Suprapubic skin (tissue), 4 donors: ENCODE measurements at regions not wholly inside any gene's neighbourhood (a gene's known extent, or its start where the extent isn't known, plus 50 kb on each side); places are given as distances from the start of the nearest gene placed in this dataset.

Source experiments
- DNase-seq, 2 donors: peaks; one replicate each; pipeline ENCODE4 v3.0.0-alpha.2; 2019; ENCODE audit warnings: low spot score in 2 of 2
- H3K27ac ChIP-seq: fragments of 200-600 bp; sonication (generic); one replicate; pipeline ENCODE4 v1.5.1; 2019
- H3K27me3 ChIP-seq: fragments of 200-600 bp; sonication (generic); one replicate; pipeline ENCODE4 v1.5.1; 2019
- H3K36me3 ChIP-seq: fragments of 200-600 bp; sonication (generic); one replicate; pipeline ENCODE4 v1.5.1; 2019
- H3K4me1 ChIP-seq: fragments of 200-600 bp; sonication (generic); one replicate; pipeline ENCODE4 v1.5.1; 2019
- H3K4me3 ChIP-seq: fragments of 200-600 bp; sonication (generic); one replicate; pipeline ENCODE4 v1.5.1; 2019; ENCODE audit warnings: mild to moderate bottlenecking
- H3K9me3 ChIP-seq: fragments of 200-600 bp; sonication (generic); one replicate; pipeline ENCODE4 v1.5.1; 2019
- EP300 ChIP-seq: sonication (generic); formaldehyde crosslinking; IDR thresholded peaks from one replicate; pipeline ENCODE4 v1.6.1; 2017; ENCODE audit warnings: antibody characterized with exemption
- POLR2A ChIP-seq, 2 donors: fragments of 450-650 bp; IDR thresholded peaks; one replicate each; pipeline ENCODE4 v1.6.1; 2017; ENCODE audit warnings: antibody characterized with exemption in 2 of 2, mild to moderate bottlenecking in 2 of 2, moderate library complexity in 2 of 2
- POLR2AphosphoS5 ChIP-seq, 3 donors: sonication (generic); formaldehyde crosslinking; IDR thresholded peaks; one replicate each; pipeline ENCODE4 v1.6.1; 2017; ENCODE audit warnings: antibody characterized with exemption in 3 of 3
- WGBS: methylation state at CpG from one replicate; pipeline ENCODE4 v1.1.5; 2018; 5-methylcytosine and 5-hydroxymethylcytosine counted together
- TF ChIP-seq, protein P1 (sequence below), 2 donors: fragments of 200-600 bp in 1 of 2; fragments of 450-650 bp in 1 of 2; sonication (generic) in 1 of 2; IDR thresholded peaks; one replicate each; pipeline ENCODE4 v1.5.1; 2016 to 2019; ENCODE audit warnings: antibody characterized with exemption in 2 of 2, mild to moderate bottlenecking in 1 of 2, moderate library complexity in 1 of 2

DNA sequence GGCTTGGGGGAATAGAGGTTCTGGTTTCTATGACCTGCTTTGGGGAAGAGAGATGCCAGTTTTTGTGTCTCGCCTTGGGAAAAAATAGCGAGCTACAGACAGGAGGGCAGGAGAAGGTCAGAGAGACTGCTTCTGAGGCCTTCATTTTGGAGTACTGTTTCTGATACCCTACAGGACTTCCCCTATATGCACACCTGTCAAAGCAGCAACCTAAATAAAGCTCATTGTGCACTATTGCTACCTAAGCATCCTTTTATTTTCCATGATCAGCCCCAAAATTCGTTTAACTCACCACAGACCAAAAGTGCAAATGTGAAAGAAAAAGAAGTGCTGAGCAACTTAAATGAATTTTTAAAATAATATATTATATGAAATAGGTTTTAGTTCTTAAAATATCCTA lies 145.6 kb upstream of the CHRM3 start:
- 83% methylated on average over 3 of the region's 3 CpGs for WGBS
- H3K36me3 ChIP-seq = no peaks in the 10 kb centered on the region
- TF ChIP-seq POLR2A (IDR thresholded peaks at IDR 0.05) (no peak), POLR2AphosphoS5 (IDR thresholded peaks at IDR 0.05) (no peak), EP300 (no peak)
- TF ChIP-seq, protein P1, sequence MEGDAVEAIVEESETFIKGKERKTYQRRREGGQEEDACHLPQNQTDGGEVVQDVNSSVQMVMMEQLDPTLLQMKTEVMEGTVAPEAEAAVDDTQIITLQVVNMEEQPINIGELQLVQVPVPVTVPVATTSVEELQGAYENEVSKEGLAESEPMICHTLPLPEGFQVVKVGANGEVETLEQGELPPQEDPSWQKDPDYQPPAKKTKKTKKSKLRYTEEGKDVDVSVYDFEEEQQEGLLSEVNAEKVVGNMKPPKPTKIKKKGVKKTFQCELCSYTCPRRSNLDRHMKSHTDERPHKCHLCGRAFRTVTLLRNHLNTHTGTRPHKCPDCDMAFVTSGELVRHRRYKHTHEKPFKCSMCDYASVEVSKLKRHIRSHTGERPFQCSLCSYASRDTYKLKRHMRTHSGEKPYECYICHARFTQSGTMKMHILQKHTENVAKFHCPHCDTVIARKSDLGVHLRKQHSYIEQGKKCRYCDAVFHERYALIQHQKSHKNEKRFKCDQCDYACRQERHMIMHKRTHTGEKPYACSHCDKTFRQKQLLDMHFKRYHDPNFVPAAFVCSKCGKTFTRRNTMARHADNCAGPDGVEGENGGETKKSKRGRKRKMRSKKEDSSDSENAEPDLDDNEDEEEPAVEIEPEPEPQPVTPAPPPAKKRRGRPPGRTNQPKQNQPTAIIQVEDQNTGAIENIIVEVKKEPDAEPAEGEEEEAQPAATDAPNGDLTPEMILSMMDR (IDR thresholded peaks at IDR 0.05) = no peak
- no peaks in the 10 kb centered on the region for H3K4me1 ChIP-seq
- no peak overlapping the region for H3K27ac ChIP-seq
- no peak overlapping the region for H3K4me3 ChIP-seq
- H3K27me3 ChIP-seq = no peaks in the 10 kb centered on the region
- peaks cover 6% of the 10 kb centered on the region for H3K9me3 ChIP-seq
- no peak for DNase-seq

DNA sequence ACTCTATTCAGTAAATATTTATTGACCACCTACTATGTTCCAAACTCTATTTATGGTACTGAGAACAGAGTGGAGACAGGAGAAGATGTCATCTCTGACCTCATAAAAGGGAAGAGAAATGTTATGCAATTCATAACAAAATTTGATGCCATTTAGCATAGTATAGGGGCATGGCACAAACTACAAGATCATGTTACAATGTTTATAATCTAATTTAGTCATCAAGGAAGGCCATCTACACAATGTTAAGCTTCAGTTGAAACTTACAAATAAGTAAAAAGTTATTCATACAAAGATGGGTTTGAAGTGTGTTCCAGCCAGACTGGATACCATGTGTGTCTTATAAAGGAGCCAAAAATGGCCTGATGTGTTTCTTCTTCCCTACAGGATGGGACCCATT lies 146.8 kb upstream of the CHRM3 start:
- TF ChIP-seq, protein P1 (IDR thresholded peaks at IDR 0.05) = no peak
- no peak for TF ChIP-seq POLR2AphosphoS5 (IDR thresholded peaks at IDR 0.05)
- TF ChIP-seq EP300 = no peak
- TF ChIP-seq POLR2A (IDR thresholded peaks at IDR 0.05) = no peak
- no peaks in the 10 kb centered on the region for H3K36me3 ChIP-seq
- H3K9me3 ChIP-seq = peaks cover 6% of the 10 kb centered on the region
- no peaks in the 10 kb centered on the region for H3K27me3 ChIP-seq
- no peak overlapping the region for H3K4me3 ChIP-seq
- H3K27ac ChIP-seq = no peak overlapping the region
- no peaks in the 10 kb centered on the region for H3K4me1 ChIP-seq
- DNase-seq = no peak

DNA sequence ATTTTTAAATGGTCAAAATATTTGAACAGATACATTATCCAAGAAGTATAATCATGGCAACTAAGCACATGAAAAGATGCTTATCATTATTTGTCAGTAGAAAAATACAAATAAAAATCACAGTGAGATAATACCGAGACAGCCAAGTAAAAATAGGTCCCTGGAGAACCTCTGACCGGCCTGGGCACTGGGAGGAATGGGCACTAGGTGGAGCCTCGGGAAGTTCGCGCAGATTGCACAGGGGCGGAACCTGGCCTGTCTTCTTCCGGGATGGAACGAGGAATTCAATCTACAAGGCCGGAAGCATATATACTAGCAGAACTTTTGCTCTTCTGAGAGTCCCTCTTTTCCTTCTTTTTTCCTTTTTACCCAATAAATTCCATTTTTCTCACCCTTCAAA lies 148.5 kb upstream of the CHRM3 start:
- no peak for DNase-seq
- Histone ChIP-seq H3K9me3 (peaks cover 6% of the 10 kb centered on the region), H3K4me1 (no peaks in the 10 kb centered on the region), H3K27ac (no peak overlapping the region), H3K36me3 (no peaks in the 10 kb centered on the region), H3K4me3 (no peak overlapping the region), H3K27me3 (no peaks in the 10 kb centered on the region)
- WGBS = 88% methylated on average over 9 of the region's 9 CpGs
- TF ChIP-seq EP300 (no peak), POLR2A (IDR thresholded peaks at IDR 0.05) (no peak), POLR2AphosphoS5 (IDR thresholded peaks at IDR 0.05) (no peak)
- TF ChIP-seq, protein P1 (IDR thresholded peaks at IDR 0.05) = no peak

DNA sequence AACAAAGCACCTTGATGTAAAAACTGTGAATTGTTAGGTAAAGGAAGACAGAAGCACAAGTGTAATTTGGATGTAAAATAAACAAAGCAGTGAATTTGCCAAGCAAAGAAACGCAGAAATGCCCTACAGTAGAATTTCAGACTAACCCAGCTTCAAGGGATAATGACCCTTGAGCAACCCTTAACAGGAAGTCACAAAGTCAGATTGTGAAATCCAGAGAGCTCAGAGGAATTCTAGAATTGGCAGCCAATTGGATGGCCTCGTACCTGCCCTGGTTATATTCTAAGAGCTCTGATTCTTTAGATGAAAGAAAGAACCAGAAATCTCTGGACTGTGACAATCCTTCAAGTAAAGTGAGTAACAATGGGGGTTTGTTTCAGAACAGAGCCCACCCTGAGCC lies 152.7 kb upstream of the CHRM3 start:
- no peaks in the 10 kb centered on the region for H3K27me3 ChIP-seq
- no peak for DNase-seq
- no peaks in the 10 kb centered on the region for H3K4me1 ChIP-seq
- no peaks in the 10 kb centered on the region for H3K36me3 ChIP-seq
- H3K9me3 ChIP-seq = peaks cover 6% of the 10 kb centered on the region
- TF ChIP-seq EP300 (no peak), POLR2A (IDR thresholded peaks at IDR 0.05) (no peak), POLR2AphosphoS5 (IDR thresholded peaks at IDR 0.05) (no peak)
- TF ChIP-seq, protein P1 (IDR thresholded peaks at IDR 0.05) = no peak
- H3K4me3 ChIP-seq = no peak overlapping the region
- H3K27ac ChIP-seq = no peak overlapping the region
- WGBS = 41% methylated on average over 2 of the region's 2 CpGs

DNA sequence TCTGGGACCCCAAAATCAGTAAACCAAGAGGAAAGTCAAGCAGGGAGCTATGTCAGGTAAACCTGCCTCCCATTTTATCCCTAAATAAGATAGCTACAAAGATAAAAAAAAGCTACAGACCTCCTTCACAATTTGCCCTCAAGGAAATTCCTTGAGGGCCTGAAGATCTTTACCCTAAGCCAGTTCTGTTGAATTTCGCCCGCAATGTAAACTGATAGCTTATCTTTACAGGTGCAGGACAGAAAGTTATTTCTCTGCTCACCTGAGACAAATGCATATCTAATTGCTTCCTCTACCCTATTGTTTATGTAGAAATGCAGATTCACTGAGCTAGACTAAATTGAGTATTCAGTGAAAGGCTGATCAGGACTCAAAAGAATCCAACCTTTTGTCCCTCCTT lies 153.4 kb upstream of the CHRM3 start:
- no peaks in the 10 kb centered on the region for H3K27me3 ChIP-seq
- H3K9me3 ChIP-seq = peaks cover 1% of the 10 kb centered on the region
- H3K4me3 ChIP-seq = no peak overlapping the region
- H3K36me3 ChIP-seq = no peaks in the 10 kb centered on the region
- TF ChIP-seq POLR2A (IDR thresholded peaks at IDR 0.05) = no peak
- TF ChIP-seq, protein P1 (IDR thresholded peaks at IDR 0.05) = no peak
- no peak for TF ChIP-seq EP300
- no peak for TF ChIP-seq POLR2AphosphoS5 (IDR thresholded peaks at IDR 0.05)
- H3K4me1 ChIP-seq = no peaks in the 10 kb centered on the region
- 72% methylated on average over 2 of the region's 2 CpGs for WGBS
- DNase-seq = no peak
- no peak overlapping the region for H3K27ac ChIP-seq
